ENCODE measurements at regions not wholly inside any gene's neighbourhood (a gene's known extent, or its start where the extent isn't known, plus 50 kb on each side); places are given as distances from the start of the nearest gene placed in this dataset.
"Not testable (repeated sequence)": the region's sequence is repeated elsewhere in the genome, so short reads cannot be mapped to it uniquely, and the experiment has no call there.

DNA sequence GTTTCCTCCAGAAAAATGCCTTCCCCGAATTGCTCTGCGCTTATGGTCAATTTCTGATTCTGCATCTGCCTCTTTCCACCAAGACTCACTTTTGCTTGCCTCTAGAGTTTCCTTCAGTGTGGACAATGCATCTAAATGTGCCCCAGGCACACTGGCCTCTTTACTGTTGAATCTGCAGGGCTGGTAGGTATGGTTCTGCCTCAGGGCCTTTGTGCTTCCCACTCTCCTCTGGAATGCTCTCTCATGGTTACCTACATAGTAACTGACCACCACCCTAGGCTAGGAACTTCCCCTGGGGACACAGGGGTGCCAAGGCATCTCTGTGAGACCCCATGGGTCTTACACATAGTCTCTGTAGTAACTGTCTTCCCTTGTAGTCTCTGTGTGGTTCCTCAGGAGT lies 1258.6 kb downstream of the CDH12 start:
- no peak for DNase-seq

DNA sequence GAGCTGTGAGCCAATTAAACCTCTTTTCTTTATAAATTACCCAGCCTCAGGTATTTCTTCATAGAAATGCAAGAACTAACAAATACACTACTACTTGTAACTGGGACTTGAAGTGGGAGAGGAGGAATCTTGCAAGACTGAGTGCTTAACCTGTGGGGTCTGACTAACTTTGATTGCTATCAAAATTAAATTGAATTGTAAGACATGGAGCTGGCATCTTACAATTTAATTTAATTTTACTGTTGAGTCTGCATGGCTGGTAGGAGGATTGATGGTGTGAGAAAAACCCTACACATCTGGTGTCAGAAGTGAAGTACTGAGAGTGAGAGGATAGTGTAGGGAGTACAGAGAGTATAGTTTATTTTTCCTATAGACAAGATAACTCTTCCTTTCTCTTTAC lies 1259.9 kb downstream of the CDH12 start:
- DNase-seq: no peak

DNA sequence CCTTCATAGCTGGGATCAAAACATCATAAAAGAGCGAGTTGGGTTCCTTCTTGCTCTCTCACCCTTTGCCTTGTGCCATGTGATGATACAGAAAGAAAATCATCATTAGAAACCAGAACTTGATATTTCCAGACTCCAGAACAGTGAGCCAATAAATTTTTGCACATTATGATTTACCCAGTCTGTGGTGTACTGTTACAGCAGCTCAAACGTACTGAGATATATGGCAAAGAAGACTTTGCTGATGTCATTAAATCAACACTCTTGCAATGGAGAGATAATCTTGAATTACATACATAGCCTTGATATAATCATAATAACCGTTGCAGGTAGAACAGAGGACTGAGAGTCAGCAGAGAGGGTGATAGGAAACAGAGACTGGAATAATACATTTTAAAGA lies 1271.6 kb downstream of the CDH12 start:
- DNase-seq: no peak

DNA sequence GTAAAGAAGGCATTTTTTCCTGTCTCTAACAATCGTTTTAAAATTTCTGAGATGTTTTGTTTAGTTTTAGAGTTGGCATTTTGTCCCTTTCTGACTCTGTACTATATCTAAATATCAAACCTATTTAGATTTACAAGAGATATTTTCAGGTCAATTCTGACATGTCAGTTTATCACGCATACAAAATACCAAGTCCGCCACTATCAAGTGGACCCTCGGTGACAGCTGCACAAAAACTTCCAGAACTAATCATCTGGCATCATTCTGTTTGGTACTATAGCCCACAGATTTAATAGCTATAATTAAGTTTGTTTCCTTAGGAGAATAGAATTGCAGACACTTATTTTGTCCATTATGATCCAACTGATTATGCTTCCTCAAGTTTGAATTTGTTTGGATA lies 1278.2 kb downstream of the CDH12 start:
- no peak for DNase-seq

DNA sequence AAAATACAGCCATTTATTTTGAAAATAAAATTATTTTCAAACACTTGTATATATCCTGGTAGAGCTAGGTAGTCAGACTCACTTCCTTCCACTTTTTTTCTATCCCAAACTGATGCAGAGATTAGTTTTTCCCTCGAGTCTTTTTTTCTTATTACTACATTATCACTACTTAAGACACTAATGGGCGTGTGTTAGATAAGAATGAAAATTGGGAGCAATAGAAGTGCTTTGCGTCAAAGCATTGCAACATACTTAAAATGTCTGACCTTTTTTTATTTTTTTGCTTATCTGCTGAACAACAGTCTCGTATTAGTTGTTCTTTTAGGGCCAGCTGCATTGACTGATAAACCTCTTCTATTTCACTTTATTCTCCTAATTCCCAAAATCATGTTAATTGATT lies 1278.7 kb downstream of the CDH12 start:
- DNase-seq: no peak

DNA sequence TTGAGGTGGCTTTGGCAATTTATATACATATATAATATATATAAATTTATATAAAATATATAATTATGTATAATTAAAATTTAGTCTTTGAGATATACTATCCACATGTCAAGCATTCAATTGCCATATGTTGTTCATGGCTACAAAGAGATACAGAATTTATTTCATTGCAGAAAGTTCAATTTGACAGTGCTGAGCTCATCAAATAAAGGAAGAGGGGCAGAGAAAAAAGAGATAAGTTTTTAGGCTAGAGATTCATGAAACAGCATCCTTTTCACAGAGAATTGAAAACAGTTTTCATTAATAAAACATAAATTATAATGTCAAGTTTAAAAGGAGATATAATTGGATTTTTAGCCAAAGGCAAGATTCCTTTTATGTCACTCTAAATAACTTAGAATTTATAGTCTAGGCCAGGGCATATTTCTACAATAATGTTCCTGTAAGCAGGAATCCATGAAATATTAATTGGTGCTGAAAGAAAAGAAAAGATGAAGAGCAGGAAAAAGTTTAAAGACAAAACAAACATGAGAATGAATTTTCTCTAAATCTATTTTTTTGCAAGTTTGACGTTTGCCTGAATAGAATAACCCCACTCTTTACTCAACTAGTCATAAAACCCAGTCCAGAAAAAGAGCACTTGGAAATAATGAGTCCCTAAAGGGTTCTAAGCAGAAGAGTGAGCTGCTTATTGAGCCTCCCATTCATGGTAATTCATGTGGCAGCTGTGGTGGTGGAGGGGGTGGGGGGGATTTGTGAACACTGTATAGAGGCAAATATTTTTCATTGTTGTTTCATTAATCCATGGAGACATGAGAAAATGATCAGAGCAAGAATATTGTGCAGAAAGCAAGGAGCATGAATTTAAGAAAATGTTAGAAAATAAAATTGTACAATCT lies 1279.5 kb downstream of the CDH12 start:
- DNase-seq: no peak

DNA sequence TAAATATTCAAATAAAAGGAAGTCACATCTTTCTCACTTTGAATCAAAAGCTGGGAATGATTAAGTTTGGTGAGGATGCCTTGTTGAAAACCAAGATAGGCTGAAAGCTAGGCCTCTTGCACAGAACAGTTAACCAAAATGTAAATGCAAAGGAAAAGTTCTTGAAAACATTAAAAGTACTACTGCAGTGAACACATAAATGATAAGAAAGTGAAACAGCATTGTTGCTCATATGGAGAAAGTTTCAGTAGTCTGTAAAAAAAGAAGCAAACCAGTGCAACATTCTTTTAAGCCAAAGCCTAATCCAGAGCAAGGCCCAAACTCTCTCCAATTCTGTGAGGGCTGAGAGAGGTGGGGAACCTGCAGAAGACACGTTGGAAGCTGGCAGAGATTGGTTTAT lies 1281.9 kb downstream of the CDH12 start:
- DNase-seq: not testable (repeated sequence)

DNA sequence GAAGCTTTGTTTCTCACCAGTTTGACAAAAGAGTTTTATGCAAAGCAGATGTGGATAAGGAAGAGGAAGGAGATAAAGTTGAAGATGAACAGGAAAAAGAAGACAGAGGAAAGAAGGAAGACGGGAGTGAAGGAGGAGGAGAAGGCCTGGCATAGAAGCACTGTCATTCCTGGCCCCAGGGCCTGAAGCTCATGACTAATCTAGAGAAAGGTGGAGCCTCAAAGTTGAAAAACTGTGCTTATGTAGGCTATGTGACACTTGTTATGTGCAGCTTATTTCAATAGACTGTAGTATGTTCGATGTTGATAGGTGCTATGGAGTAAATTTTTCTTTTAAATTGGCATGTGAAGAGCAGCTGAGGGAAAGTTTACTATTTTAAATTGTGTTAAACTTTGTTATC lies 1294.0 kb downstream of the CDH12 start:
- not testable (repeated sequence) for DNase-seq

DNA sequence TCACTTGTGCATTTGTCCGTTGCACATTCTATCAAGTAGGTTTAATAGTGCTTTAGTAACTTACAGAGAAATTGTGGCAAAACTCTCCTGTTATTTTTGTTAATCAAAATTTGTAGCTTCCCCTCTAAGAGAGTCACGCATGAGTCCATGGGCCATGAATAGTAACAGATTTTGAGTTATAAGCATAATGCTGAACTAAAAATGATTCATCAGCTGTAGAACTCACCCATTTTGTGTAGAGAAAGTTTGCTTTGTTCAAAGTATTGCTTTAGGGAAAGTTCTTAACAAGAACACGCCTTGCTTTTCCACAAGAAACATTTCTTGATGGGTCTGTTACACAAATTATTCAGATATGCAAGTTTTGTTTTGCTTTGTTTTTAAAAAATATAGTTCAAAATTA lies 1300.9 kb downstream of the CDH12 start:
- not testable (repeated sequence) for DNase-seq

DNA sequence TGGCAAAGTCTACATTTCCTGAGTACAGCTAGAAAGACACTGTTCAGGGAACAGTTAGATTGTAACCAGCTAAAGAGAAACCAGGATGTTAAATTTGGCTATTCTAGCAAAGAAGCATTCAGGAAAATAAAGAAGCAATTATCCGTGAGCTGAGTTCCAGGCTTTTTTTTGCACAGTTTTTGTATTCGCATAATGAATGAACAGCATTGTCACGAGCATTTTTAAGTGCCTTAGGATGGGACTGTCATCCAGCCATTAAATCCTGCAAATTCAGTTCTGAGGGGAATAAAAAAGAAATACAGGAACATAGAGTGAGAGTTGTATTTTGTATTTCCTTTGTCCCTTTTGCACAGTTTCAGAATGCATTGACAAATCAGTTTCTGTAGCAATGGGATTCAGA lies 1302.2 kb downstream of the CDH12 start:
- not testable (repeated sequence) for DNase-seq

DNA sequence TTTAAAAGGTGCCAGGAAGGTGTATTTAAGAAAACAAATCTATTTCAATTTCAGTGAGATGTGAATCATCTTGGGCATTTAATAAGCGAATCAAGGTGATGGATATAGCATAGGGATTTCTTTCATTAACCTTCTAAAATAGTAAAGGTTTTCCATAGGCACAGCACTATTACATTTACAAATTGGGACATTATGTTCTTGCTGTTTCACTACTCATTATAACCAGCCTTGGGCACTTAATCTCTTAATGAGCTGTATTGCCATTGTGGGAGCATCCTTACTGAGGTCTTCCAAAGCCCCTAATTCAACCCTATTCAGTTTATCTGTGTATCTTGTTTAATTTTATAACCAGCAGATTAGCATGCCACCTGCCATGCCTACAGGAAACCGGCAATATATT lies 1305.5 kb downstream of the CDH12 start:
- DNase-seq: not testable (repeated sequence)

DNA sequence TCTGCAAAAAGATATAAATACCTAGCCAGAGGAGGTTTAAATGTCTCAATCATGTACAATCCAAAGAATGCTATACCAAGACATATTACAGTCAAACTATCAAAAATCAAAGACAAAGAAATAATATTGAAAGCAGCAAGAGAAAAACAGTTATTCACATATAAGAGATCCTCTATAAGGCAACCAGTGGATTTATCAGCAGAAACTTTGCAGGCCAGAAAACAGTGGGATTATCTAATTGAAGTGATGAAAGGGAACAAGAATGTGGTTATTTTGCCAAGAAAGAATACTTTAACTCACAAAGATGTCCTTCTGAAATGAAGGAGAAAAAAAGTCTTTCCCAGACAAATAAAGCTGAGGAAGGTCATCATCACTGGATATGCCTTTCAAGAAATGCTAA lies 1318.0 kb downstream of the CDH12 start:
- not testable (repeated sequence) for DNase-seq

DNA sequence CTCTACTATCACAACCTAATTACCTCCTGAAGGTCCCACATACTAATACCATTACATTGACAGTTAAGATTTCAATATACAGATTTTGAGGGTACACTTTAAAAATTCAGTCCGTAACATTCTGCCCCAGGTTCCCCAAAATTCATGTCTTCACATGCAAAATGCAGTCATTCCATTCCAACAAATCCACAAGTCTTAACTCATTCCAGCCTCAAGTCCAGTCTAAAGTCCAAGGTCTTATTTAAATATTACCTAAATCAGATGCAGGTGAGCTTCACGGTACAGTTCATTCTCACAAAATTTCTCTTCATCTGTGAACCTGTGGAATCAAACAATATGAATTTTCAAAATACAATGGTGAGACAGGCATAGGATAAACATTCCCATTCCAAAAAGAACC lies 1332.0 kb downstream of the CDH12 start:
- not testable (repeated sequence) for DNase-seq

DNA sequence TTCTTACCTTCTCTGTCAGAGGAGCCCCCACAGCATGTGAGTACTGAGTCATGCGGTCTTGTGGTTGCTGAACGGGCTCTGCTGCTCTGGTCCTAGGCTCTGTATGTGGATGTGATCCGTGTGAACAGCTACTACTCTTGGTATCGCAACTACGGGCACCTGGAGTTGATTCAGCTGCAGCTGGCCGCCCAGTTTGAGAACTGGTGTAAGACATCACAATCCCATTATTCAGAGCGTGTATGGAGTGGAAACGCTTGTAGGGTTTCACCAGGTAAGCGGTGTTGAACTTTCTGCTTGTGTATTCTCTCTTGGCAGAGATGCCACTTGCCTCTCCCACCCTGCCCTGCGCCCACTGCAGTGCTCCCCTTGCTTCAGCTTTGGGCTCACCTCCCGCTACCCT lies 1356.2 kb downstream of the CDH12 start:
- DNase-seq: not testable (repeated sequence)

DNA sequence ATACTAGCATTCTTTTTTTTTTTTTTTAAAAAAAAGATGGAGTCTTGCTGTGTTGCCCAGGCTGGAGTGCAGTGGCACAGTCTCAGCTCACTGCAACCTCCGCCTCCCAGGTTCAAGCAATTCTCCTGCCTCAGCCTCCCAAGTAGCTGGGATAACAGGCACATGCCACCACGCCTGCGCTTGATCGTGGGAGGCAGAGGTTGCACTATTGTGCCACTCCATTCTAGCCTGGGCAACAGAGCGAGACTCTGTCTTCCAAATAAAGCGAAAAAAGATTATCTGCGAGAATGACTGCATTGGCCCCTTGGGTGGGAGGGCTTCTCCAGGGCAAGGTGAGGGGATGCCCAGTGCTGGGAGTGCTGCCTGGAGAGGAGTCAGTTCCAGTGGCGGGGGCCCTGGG lies 1357.1 kb downstream of the CDH12 start:
- DNase-seq: not testable (repeated sequence)

DNA sequence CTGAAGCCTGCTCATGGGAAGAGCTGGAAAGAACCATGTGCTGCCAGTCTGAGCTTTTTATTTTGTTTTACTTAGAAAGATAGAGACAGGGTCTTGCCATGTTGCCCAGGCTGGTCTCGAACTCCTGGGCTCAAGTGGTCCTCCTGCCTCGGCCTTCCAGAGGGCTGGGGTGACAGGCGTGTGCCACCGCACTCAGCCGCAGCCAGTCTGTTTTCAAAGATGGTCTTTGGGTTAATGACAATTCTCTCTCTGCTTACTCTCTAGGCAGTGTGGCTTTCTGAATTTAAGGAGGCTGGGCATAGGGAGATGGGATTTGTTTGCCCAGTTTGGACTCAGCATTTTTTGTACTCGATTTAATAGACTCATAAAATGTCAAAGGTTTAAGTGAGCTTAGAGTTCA lies 1357.9 kb downstream of the CDH12 start:
- not testable (repeated sequence) for DNase-seq

DNA sequence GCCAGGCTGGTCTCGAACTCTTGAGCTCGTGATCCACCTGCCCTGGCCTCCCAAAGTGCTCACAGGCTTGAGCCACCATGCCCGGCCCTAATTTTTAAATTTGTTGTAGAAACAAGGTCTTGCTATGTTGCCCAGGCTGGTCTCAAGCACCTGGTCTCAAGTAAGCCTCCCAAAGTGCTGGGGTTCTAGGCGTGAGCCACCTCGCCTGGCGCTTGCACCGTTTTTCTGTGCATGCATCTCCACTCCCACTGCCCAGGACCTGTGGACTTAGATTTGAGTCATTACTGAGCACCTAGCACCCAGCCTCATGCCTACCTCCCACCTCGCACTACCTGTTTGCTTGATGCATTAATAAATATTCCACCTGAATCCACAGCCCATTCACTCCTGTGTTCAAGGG lies 1359.1 kb downstream of the CDH12 start:
- not testable (repeated sequence) for DNase-seq

DNA sequence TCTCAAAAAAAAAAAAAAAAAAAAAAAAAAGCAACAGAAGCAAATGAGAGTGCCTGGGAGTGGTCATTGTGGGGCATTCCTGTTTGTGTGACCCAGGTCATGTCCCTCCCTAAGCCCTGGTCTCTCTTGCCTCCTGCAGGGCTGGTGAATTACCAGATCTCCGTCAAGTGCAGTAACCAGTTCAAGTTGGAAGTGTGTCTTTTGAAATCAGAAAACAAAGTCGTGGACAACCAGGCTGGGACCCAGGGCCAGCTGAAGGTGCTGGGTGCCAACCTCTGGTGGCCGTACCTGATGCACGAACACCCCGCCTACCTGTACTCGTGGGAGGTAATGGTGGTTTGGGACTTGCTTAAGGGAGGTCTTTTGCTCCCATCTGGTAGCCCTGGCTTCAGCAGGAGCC lies 1362.0 kb downstream of the CDH12 start:
- DNase-seq: not testable (repeated sequence)

DNA sequence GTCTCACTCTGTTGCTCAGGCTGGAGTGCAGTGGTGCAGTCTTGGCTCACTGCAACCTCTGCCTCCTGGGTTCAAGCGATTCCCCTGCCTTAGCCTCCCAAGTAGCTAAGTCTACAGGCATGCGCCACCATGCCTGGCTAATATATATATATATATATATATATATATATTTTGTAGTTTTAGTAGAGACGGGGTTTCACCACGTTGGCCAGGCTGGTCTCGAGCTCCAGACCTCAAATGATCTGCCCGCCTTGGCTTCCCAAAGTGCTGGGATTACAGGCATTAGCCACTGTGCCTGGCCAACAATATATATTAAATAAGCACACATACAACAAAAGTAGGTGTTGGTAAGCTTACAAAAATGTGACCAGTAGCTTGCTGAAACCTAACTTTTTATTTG lies 1364.3 kb downstream of the CDH12 start:
- DNase-seq: not testable (repeated sequence)

DNA sequence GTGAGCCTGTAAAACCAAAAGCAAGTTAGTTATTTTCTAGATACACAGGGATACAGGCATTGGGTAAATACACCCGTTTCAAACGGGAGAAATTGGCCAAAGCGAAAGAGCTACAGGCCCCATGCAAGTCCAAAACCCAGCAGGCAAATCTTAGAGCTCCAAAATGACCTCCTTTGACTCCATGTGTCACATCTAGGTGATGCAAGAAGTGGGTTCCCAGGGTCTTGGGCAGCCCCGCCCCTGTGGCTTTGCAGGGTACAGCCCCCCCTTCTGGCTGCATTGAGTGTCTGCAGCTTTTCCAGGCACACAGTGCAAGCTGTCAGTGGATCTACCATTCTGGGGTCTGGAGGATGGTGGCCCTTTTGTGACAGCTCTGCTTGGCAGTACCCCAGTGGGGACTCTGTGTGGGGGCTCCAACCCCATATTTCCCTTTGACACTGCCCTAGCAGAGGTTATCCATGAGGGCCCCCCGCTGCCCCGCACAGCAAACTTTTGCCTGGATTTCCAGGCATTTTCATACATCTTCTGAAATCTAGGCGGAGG lies 1367.6 kb downstream of the CDH12 start:
- peak; percentile 20 for DNase-seq

DNA sequence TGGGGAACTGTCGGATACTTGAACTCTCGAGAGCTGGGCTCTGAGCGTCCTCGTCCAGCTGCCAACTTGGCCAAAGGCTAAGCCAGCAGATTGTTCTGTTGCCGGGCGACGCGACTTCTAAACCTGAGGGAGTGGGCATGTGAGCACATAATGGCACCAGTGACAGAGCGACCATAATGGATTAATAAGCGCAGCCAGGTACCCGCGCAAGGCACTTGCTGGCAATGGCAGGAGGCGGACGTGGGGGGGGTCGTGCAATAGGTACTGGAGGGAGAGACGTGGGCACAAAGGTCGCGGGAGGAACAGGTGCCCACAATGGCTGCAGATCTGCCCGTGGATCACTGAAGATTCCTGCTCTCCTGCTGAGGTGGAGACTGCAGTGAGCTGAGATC lies 1368.7 kb downstream of the CDH12 start:
- DNase-seq: not testable (repeated sequence)

DNA sequence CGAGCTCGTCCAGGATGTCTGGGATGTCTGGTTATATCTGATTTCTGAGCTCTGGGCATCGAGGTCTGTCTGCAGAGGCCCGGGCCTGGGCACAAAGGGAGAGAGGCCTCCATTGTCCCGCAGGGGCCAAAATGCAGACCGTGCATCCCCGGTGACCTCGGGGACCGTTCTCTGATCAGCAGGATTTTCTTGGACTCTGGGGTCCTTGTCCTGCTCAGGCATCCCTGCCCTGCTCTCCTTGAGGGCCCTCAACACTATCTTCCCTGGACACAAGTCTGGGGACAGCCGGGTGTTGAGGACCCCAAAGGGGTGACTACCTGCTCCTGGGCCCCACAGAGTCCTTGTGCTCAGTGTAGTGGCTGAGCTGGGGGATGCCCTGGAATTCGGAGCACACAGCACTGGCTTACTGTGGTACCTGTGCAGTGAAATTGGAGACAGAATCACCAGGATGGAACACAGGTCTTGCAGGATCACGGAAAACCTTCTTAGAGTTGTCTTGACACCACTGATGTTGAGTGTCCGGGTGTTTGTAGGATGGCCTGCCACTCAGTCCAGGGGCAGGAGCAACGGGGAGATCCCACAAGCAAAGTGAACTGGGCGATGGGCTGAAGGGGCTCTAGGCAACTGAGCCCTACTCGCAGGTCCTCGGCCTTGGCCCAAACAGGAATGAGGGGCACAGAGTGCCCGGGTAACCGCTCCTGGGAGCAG lies 1369.2 kb downstream of the CDH12 start:
- not testable (repeated sequence) for DNase-seq

DNA sequence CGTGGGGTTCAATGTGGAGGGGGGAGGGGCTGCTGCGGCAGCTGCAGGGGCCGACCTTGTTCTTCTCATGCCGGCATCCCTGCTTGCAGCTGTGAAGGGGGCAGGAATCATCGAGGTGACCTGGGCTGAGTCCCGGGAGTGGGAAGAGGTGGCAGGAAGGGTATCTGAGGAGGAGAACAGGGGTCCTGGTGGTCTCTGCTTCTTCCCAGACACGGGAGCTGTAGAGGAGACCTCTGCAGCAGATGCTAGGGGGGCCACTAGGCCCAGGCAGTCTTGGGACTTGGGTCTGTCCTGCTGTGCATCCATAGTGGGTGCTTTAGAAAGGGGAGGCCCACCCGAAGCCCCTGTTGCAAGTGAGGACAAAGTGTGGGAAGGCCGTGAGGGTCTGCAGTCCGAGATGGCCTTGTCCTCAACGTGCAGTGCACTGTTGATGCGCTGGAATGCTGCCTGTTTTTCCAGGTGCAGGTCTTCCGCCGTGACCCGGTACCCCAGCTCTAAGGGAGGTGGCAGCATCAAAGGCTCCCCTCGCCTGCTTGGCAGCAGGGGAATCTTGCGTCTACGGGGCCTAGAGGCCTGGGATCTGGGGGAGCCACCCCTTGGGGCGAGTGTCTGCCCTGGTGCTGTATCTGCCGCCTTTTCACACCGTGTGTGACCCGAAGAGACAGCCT lies 1370.0 kb downstream of the CDH12 start:
- not testable (repeated sequence) for DNase-seq
